Stimulated activated CD8-positive, alpha-beta memory T cell treated with anti-CD3 and anti-CD28 coated beads, Interleukin-15, amount 100 ng/mL, for 4 hours (primary cell): ENCODE measurements at regions not wholly inside any gene's neighbourhood (a gene's known extent, or its start where the extent isn't known, plus 50 kb on each side); places are given as distances from the start of the nearest gene placed in this dataset.
"Not testable (repeated sequence)": the region's sequence is repeated elsewhere in the genome, so short reads cannot be mapped to it uniquely, and the experiment has no call there.

Experiments used
- DNase-seq, 2 donors: peaks; one replicate each; pipeline ENCODE4 v3.0.0-alpha.2; 2020; ENCODE audit warnings: low read depth in 2 of 2

DNA sequence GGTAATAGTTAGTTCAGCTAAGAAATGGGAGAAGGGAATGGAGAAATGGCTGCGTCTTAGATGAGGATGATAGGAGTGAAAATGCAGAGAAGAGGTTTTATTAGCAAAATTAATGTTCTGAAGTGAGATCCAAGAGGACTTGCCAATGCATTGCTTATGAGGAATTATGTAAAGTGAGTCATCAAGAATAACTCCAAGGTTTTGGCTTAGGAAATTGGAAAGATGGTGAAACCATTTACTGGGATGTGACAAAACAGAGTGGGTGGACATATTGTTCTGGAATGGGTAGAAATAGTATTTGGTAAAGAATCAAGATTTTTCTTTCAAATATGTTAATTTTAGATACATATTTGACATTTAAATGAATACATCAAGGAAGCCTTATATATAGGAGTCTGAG lies 306.6 kb upstream of the CYRIA start:
- DNase-seq, result no peak

DNA sequence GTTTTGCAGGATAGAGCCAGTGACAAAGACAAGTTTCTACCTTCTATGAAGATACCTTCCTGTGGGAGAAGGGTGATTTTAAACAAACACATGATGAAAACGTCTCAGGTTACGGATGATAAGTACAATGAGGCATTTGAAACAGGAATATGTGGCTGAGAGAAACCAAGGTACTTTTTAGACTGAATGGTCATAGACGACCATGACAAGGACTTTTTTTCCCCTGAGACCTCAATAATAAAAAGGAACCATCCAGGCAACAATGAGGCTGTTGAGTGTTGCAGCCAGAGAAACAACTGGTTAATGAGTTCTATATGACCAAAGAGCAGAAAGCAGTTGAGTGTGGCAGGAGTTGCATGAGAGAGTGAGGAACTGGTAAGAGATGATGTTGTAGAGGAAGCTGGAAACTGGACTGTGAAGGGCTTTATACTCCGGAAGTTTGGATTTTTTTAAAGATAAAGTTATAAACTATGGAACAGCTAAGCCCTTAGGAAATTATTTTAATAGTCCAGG lies 306.1 kb upstream of the CYRIA start:
- no peak for DNase-seq

DNA sequence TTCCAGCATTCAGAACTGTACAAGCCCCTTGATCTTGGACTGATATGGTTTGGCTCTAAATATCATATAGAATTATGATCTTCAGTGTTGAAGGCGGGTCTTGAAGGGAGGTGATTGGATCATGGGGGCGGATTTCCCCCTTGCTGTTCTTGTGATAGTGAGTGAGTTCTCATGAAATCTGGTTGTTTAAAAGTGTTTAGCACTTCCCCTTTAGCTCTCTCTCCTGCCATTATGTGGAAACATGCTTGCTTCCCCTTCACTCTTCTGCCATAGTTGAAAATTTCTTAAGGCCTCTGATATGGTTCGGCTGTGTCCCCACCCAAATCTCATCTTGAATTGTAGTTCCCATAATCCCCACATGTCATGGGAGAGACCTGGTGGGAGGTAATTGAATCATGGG lies 305.3 kb upstream of the CYRIA start:
- not testable (repeated sequence) for DNase-seq

DNA sequence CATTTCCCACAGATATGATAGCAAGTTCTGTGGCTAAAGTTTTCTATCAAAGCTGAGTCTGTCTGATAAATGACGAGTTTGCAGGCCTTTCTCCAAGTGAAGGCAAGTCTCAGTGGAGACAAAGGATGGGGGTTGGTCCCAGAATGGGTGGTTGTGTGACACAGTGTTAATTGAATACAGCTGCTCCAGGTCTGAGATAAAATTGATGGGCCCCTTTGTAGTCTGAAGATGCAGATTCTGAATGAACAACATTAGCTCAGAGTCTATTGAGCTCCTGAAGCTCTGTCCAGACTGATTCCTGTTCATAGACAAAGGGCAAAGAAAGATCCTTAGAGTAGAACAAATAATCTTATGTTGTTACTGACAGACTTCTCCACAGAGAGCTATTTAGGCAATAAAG lies 296.9 kb upstream of the CYRIA start:
- no peak for DNase-seq

DNA sequence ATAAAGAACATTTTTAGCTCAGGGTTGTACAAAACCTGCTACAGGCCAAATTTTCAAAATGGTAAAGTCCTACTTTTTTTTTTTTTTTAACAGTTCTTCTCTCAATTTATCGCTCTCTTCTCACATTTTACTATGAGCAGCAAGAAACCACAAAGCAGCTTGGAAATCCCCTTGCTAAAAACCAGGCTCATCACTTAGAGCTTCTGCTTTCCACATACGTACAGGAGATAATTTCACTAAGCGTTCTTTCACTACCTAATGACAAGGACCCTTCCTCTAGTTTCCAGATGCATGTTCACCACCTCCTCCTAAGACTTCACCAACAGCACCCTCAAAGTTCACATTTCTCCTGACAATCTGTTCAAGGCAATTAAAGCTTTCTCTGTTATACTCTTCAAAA lies 294.9 kb upstream of the CYRIA start:
- DNase-seq, result no peak

DNA sequence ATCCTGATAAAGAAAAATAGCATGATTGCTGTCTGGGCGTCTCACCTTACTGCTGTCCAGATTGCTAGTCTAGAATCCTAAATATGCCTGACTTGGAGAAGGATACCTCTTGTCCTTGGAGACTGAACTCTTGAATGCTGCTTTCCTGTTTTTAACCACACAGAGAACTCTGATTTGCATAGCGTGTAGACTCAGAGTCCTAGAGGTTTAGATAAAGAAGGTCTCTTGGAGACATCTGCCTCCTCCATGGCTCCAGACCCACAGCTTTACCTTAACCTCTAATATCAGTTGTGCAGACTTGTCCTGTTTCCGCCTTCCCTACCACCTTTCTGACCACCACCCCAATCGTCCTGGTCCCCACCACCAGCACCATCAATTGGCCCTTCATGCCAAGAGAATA lies 292.6 kb upstream of the CYRIA start:
- no peak for DNase-seq

DNA sequence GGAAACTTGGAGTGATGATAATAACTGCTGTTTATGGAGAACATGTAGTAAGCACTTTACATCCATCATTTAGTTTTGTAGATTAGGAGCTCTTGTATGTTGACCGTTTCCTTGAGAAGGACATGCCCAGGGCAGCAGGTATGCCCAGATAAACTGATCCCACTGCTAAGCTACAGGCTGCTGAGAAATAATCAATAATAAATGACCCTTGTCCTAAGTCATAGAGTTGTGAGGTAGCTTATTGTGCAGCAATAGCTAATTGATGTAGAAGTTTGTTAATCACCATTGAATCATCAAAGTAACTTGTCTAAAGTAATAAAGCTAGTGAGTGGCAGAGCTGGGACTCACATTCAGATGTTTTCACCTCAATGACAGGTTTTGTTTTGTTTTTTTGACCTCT lies 287.2 kb upstream of the CYRIA start:
- no peak for DNase-seq

DNA sequence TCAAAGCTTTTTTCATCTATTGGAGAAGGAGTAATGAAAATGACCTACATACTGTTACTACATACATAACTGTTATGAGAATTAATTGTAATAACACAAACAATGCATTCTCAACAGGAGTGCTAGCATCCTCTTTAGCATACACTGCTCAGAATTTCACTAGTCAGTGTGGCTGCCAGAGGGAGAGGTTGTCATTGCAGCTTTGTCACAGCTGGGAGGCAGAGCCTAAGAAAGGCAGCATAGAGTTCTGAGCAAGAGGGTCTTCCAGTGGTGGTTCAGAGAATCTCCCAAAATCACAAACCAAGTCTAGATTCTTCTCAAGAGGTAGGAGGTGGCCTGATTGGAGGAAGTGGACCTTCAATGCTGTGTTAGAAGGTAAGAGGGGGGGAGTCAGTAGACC lies 286.7 kb upstream of the CYRIA start:
- DNase-seq, result no peak

DNA sequence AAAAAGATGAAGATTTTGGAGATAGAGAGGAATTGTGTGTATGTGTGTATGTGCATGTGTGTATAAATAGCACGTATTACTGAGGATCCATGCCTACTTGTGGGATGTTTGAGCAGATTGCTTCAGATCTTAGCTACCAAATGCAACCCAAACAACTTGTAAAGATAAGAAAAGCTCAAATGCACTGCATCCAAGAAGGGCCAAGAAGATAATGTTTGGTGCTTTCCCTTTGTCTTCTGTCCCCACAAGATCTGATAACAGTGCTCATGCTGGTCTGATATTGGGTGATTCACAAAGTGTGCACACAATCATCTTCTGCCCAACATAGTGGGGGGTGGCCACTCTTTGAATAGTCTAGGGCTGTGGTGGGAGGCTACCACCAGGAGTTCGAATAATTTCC lies 284.8 kb upstream of the CYRIA start:
- no peak for DNase-seq

DNA sequence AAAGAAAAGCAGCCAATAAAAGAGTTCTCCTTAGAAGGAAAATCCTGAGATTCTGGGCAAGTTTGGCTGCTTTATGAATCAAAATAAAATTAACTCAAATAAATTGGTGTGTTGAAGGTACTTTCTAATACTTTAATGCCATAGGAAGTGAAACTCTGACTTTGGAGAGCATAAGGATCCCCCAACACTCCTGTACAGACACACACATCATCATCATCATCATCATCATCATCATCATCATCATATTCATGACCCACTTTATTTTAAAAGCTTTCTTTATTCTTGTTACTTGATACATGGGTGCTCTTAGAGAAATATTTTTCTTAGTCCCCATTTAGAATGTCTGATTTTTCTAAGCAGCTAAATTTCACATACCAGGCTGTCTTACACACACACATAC lies 283.1 kb upstream of the CYRIA start:
- DNase-seq, result no peak

DNA sequence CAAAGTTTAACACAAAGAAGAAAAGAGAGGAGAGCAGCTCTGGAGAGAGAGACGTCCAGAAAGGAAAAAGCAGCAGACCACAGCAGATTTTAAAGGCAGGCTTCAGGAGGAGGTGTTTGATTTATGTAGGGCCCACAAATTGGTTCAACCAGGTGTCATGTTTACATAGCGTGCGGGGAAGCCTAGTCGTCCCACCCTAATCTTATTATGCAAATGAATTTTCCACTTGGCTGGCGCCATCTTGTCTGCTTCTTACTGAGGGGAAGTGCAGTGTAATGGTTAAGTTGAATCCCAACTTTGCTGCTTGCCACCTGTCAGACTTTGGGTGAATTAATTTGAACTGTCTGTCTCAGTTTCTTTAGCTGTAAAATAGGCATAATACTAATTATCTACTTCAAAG lies 282.4 kb upstream of the CYRIA start:
- DNase-seq, result no peak

DNA sequence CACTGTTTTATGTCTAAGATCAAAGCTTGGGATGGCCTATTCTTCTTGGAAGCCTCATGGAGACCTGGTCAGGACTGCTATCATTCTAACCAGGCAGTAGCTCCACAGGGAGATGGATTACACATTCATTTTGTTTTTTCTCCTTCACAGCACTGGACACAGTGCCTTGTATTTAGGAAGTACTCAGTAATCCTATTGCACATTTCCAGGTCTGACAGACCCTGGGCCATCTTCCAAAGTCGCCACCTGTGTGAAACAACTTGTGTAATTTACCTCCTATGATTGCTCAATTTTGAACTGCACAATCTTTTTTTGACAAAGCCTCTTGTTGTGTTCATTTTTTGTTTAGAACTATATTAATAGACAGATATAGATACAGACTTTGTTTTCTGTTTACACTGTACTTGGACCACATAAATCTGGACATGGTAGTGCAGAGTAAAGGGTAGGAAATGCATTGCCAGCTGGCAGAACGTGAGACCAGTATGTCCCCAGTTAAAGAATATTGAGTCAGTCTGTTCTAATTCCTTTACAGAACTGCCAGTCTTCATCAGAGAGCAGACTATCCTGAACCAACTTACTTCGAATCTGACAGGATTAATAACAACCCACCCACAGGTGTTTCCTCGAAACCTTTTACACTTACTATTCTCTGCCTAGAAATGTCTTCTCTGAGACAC lies 277.8 kb upstream of the CYRIA start:
- DNase-seq, result no peak

DNA sequence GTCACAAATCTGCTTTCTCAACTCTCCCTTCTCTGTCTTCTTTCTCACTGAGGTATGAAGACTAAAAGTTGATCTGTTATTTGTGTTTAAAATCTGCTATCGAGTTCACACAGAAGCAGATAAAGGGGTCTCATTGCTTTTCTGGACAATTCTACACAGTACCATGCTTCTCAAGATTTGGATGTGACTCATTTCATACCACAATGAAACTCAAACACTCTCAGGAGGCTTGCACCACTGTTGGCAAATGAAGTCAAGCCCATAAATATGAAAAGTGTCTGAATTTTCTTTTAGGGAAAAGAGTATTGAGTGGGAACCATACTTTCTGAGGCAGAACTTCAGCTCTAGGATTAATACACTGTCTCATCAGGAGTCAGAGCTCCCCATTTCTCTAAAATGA lies 274.6 kb upstream of the CYRIA start:
- DNase-seq, result no peak

DNA sequence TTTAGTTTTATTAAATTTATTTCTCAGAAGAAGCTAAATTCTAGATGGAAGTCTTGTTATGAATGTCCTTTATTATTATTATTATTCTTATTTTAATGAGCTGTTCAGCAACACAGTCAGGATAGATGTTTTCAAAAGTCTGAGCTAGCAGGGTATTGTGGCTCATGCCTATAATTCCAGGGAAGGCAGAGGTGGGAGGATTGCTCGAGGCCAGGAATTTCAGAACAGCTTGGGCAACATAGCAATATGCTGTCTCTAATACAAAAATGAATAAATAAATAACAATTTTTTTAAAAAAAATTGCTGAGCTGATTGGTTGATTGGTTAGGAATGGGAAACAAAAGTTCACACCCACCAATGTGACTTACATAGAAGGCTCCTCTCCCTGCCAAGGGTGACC lies 274.1 kb upstream of the CYRIA start:
- no peak for DNase-seq

DNA sequence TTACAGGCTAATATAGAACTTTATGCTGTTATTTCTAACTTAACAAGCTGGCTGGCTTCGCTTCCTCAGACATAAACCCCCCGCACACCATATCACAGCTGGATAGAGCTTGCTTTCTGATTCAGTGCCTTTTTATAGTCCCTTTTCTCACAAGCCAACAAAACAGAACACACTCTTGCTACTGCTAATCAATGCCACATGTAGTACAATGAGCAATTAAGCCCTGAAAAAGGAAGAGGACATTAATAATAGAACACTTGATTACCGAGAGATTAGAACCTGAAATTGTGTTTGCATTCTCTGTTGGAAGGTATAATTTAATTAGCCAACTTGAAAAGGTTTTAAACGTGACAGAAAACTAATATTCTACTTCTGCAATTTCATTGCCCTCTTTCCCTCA lies 267.7 kb upstream of the CYRIA start:
- DNase-seq, result no peak

DNA sequence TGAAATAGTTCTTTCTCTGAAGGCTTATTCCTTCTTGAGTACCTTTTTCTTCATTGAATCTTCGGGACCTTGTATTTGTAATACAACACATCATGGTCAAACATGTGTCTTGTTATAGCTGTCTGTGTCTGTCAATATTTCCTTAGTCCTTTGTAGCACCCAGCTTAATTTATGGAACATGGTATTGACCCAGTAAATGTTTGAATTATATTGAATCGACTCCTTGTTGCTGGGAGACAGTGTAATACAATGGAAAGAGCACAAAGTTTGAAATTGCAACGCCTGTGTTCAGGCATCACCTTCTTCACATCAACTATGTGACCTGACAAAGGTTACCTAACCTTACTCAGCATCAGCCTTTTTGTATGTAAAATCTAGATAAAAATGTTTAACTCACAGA lies 267.2 kb upstream of the CYRIA start:
- no peak for DNase-seq

DNA sequence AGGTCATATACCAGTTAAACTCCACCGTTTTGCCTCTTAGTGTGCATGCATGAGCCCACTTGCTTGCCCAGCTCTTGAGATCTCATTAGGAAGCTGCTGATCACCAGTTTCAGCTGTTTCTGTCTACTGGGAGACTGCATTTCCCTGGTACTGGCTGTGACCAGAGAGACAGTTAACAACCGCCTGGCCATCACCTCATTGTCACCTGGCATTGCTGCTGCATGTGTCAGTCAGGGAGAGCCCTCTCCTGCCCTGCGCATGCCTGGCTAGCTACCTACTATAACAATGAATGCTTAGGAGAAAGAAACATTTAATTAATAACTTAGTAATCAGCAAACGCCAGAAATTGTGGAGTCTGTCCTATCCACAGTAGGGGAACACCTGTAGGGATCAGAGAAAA lies 265.8 kb upstream of the CYRIA start:
- no peak for DNase-seq

DNA sequence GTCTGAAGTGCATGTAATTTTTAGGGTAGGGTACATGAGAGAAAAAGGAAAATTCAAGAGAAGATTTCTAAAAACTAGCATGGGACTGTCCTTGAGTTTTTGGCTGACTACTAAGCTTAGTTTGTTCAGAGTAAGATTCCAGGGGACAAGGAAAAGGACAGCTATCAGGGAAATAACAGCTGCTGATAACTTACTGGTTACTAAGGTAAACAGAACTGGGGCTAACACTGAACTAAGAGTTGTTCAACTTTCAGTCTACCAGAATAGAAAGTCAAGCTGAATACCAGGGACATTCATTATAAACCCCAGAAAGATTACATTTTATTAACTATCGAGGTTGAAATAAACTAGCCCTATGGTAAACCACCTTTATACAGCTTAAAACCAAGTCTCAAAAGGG lies 261.8 kb upstream of the CYRIA start:
- DNase-seq, result no peak

DNA sequence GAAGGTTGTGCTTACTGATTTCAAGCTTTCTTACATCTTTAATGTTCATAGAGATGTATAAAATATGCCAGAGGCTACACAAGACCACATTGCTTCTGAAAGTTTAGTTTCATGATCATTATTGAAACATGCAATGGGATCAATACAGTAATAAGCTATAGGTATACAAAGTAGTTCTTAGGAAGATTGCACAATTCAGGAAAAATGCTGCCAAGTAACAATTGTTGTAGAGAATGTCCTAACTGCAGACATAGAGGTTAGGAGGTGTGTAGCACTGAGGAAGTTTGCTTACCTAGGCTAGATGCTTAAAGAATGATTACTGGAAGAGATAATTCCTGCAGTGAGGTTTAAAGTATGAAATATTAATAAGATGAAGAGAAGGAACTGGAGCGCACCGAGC lies 259.5 kb upstream of the CYRIA start:
- no peak for DNase-seq

DNA sequence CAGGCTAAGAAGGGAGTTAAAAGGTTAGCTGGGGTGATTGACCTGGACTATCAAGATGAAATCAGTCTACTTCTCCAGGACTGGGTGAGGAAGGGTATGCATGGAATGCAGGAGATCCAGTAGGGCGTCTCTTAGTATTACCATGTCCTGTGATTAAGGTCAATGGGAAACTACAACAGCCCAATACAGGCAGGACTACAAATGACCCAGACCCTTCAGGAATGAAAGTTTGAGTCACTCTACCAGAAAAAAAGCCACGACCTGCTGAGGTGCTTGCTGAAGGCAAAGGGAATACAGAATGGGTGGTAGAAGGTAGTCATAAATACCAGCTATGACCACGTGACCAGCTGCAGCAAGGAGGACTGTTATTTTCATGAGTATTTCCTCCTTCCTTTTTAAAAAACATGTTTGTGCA lies 249.7 kb upstream of the CYRIA start:
- not testable (repeated sequence) for DNase-seq

DNA sequence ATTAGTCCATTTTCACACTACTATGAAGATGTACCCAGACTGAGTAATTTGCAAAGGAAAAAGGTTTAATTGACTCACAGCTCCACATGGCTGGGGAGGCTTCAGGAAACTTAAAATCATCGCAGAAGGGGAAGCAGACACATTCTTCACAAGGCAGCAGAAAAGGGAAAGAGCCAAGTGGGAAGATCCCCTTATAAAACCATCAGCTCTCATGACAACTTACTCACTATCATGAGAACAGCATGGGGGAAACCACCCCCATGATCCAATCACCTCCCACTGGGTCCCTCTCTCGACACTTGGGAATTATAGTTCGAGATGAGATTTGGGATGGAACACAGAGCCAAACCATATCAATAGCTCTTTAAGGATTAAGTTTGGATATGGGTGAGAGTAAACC lies 246.1 kb upstream of the CYRIA start:
- DNase-seq, result no peak

DNA sequence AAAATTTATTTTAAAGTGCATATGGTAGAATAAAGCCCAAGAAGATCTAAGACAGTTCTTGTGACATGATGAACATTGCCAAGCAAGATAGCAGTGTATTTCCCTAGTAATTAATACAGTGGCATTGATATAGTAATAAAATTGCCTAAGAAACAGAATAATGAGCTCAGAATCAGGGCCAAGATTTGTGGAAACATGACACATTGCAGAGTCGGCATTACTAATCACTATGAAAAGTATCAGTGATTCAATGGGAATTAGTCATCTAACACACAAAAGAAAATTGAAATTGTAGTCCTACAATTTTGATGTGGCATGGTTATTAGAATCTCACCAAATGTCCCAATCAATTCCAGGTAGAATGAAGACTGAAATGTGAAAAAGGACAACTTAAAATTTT lies 243.0 kb upstream of the CYRIA start:
- no peak for DNase-seq

DNA sequence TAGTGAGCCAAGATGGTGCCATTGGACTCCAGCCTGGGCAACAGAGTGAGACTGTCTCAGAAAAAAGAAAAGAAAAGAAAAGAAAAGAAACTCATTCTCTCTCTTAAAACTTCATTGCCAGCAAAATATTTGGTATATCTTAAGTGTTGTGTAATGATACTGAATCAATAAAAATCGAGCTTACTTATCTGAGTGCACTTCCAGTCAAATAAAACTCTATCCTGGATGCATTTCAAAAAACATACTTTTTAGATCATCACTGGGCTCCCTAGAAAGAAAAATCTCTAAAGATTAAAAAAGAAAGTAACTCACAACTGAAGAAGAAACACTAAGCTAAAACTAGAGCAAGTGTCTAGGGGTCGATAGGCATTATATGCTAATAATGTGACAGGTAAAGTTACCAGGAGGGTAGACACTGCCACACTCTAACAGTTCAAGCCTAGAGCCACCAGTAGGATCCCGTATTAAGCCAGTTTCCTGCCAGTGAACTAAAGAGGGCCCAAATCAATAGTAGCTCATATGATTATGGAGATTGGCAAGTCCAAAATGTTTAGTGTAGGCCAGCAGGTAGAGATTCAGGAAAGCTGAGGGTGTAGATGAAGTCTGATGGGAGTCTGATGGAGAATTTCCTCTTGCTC lies 242.1 kb upstream of the CYRIA start:
- no peak for DNase-seq

DNA sequence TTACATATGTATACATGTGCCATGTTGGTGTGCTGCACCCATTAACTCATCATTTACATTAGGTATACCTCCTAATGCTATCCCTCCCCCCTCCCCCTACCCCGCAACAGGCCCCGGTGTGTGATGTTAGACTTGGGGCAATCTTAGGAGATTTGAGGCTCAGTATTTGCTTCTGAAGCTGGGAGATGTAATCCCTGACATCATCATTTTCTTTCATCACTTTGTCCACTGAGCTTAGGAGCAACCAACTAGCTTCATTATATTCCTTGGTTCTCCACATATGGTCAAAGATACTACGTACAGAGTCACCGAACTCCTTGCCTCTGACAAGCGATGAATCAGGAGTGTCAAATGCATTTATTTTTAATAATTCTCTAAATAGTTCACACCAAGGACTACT lies 239.7 kb upstream of the CYRIA start:
- DNase-seq, result not testable (repeated sequence)
